ENCODE measurements at regions not wholly inside any gene's neighbourhood (a gene's known extent, or its start where the extent isn't known, plus 50 kb on each side); places are given as distances from the start of the nearest gene placed in this dataset.

- in situ Hi-C loops (cut with MboI), result no loop called here
- 20 to 22% methylated on average over 13 of the region's 13 CpGs for WGBS, 2 experiments (ENCODE audit: low coverage in 1 of 2, low lambda C conversion rate in 2 of 2, missing lambda C conversion rate in 2 of 2)
- H3K27me3 ChIP-seq (replicated peaks; ENCODE audit: insufficient read depth), result no peaks in the 10 kb centered on the region
These were observed 1296.2 kb downstream of the CDH8 start for GRCh38 chr16:60739737-60740683.

GRCh38 chr16:60731329-60732050 lies 1304.7 kb downstream of the CDH8 start:
- H3K27ac ChIP-seq, result no peak overlapping the region
- H2AFZ ChIP-seq, result no peak overlapping the region
- H3K9me2 ChIP-seq (ENCODE audit: insufficient read depth), result no peaks in the 10 kb centered on the region
- no peaks in the 10 kb centered on the region for H3K79me2 ChIP-seq (ENCODE audit: insufficient read depth)
- no peak for DNase-seq
- 2 to 3% methylated on average over 5 of the region's 5 CpGs for WGBS, 2 experiments (ENCODE audit: low coverage in 1 of 2, low lambda C conversion rate in 2 of 2, missing lambda C conversion rate in 2 of 2)
- H3K27me3 ChIP-seq (replicated peaks; ENCODE audit: insufficient read depth), result no peaks in the 10 kb centered on the region
- H3K36me3 ChIP-seq (ENCODE audit: low read depth), result no peaks in the 10 kb centered on the region
- no peaks in the 10 kb centered on the region for H4K20me1 ChIP-seq (ENCODE audit: insufficient read depth)
- TF ChIP-seq EZH2 (IDR thresholded peaks at IDR 0.05; ENCODE audit: insufficient read depth, poor library complexity, severe bottlenecking) (no peak), EZH2phosphoT487 (IDR thresholded peaks at IDR 0.05; ENCODE audit: insufficient read depth, low read depth) (no peak)
- H3K4me3 ChIP-seq, result no peak overlapping the region
- no peaks in the 10 kb centered on the region for H3F3A ChIP-seq (ENCODE audit: insufficient read depth)
- H3K9ac ChIP-seq, result no peak overlapping the region
- no peaks in the 10 kb centered on the region for H3K4me1 ChIP-seq (ENCODE audit: insufficient read depth)
- no peak overlapping the region for H3K4me2 ChIP-seq (ENCODE audit: unreplicated experiment)
- in situ Hi-C loops (cut with MboI), result no loop called here
- no peaks in the 10 kb centered on the region for H3K9me3 ChIP-seq (ENCODE audit: low read depth)

More at GRCh38 chr16:60739737-60740683, 1296.2 kb downstream of the CDH8 start:
- no peaks in the 10 kb centered on the region for H3K79me2 ChIP-seq (ENCODE audit: insufficient read depth)
- H3K9me3 ChIP-seq (ENCODE audit: low read depth), result no peaks in the 10 kb centered on the region
- H3K4me3 ChIP-seq, result no peak overlapping the region
- H3K4me1 ChIP-seq (ENCODE audit: insufficient read depth), result no peaks in the 10 kb centered on the region
- H3K9ac ChIP-seq, result no peak overlapping the region
- no peak overlapping the region for H3K4me2 ChIP-seq (ENCODE audit: unreplicated experiment)
- H4K20me1 ChIP-seq (ENCODE audit: insufficient read depth), result no peaks in the 10 kb centered on the region
- no peak overlapping the region for H3K27ac ChIP-seq
- H2AFZ ChIP-seq, result no peak overlapping the region
- no peaks in the 10 kb centered on the region for H3K9me2 ChIP-seq (ENCODE audit: insufficient read depth)
- no peak for TF ChIP-seq EZH2phosphoT487 (IDR thresholded peaks at IDR 0.05; ENCODE audit: insufficient read depth, low read depth)
- TF ChIP-seq EZH2 (IDR thresholded peaks at IDR 0.05; ENCODE audit: insufficient read depth, poor library complexity, severe bottlenecking), result no peak
- no peak for DNase-seq
- H3K36me3 ChIP-seq (ENCODE audit: low read depth), result no peaks in the 10 kb centered on the region
- no peaks in the 10 kb centered on the region for H3F3A ChIP-seq (ENCODE audit: insufficient read depth)

GRCh38 chr16:60729051-60729450 lies 1307.2 kb downstream of the CDH8 start:
- Histone ChIP-seq H3K27me3 (replicated peaks; ENCODE audit: insufficient read depth) (no peaks in the 10 kb centered on the region), H3K9me2 (ENCODE audit: insufficient read depth) (no peaks in the 10 kb centered on the region)

GRCh38 chr16:60727851-60728250 lies 1308.4 kb downstream of the CDH8 start:
- in situ Hi-C loops (cut with MboI), result no loop called here
- TF ChIP-seq EZH2 (IDR thresholded peaks at IDR 0.05; ENCODE audit: insufficient read depth, poor library complexity, severe bottlenecking) (no peak), EZH2phosphoT487 (IDR thresholded peaks at IDR 0.05; ENCODE audit: insufficient read depth, low read depth) (no peak)
- Histone ChIP-seq H3K4me3 (no peak overlapping the region), H3F3A (ENCODE audit: insufficient read depth) (no peaks in the 10 kb centered on the region), H3K4me2 (ENCODE audit: unreplicated experiment) (no peak overlapping the region), H3K27me3 (replicated peaks; ENCODE audit: insufficient read depth) (no peaks in the 10 kb centered on the region), H3K79me2 (ENCODE audit: insufficient read depth) (no peaks in the 10 kb centered on the region), H3K9me3 (ENCODE audit: low read depth) (no peaks in the 10 kb centered on the region), H3K27ac (no peak overlapping the region), H3K4me1 (ENCODE audit: insufficient read depth) (no peaks in the 10 kb centered on the region), H3K9me2 (ENCODE audit: insufficient read depth) (no peaks in the 10 kb centered on the region), H3K9ac (no peak overlapping the region), H3K36me3 (ENCODE audit: low read depth) (no peaks in the 10 kb centered on the region), H4K20me1 (ENCODE audit: insufficient read depth) (no peaks in the 10 kb centered on the region), H2AFZ (no peak overlapping the region)
- WGBS, 2 experiments (ENCODE audit: low coverage in 1 of 2, low lambda C conversion rate in 2 of 2, missing lambda C conversion rate in 2 of 2), result 1 to 3% methylated on average over 5 of the region's 5 CpGs
- DNase-seq, result no peak

More at GRCh38 chr16:60729051-60729450, 1307.2 kb downstream of the CDH8 start:
- no peak overlapping the region for H3K27ac ChIP-seq
- no peaks in the 10 kb centered on the region for H3K9me3 ChIP-seq (ENCODE audit: low read depth)
- no peak overlapping the region for H3K4me2 ChIP-seq (ENCODE audit: unreplicated experiment)
- TF ChIP-seq EZH2 (IDR thresholded peaks at IDR 0.05; ENCODE audit: insufficient read depth, poor library complexity, severe bottlenecking) (no peak), EZH2phosphoT487 (IDR thresholded peaks at IDR 0.05; ENCODE audit: insufficient read depth, low read depth) (no peak)
- H3F3A ChIP-seq (ENCODE audit: insufficient read depth), result no peaks in the 10 kb centered on the region
- H3K79me2 ChIP-seq (ENCODE audit: insufficient read depth), result no peaks in the 10 kb centered on the region
- no peak overlapping the region for H2AFZ ChIP-seq
- no peak overlapping the region for H3K4me3 ChIP-seq
- in situ Hi-C loops (cut with MboI), result no loop called here
- no peaks in the 10 kb centered on the region for H3K36me3 ChIP-seq (ENCODE audit: low read depth)
- H4K20me1 ChIP-seq (ENCODE audit: insufficient read depth), result no peaks in the 10 kb centered on the region
- DNase-seq, result no peak
- H3K9ac ChIP-seq, result no peak overlapping the region
- H3K4me1 ChIP-seq (ENCODE audit: insufficient read depth), result no peaks in the 10 kb centered on the region
